ENCODE measurements at regions not wholly inside any gene's neighbourhood (a gene's known extent, or its start where the extent isn't known, plus 50 kb on each side); places are given as distances from the start of the nearest gene placed in this dataset.

DNA sequence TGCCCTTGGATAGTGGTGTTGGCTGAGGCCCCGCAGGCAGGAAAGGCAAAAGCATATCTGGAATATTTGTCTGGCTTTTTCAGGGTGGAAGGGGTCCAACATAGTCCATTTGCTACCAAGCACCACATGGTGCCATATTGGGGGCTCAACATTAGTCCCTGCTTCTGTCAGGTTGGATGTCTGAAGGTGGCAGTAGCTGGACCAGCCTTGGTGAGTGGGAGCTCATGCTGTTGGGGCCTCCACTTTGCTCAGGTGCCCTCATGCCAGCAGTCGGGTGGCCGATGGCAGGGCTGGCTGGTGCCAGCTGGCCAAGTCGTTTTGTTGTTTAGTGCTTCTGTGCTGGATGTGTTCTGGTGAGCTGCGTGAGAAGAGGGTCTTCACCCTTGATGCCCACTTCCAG, 135.3 kb downstream of the PAPOLA start:
- DNase-seq (ENCODE audit: low read depth in 2 of 3, low spot score in 2 of 3) = no peak

DNA sequence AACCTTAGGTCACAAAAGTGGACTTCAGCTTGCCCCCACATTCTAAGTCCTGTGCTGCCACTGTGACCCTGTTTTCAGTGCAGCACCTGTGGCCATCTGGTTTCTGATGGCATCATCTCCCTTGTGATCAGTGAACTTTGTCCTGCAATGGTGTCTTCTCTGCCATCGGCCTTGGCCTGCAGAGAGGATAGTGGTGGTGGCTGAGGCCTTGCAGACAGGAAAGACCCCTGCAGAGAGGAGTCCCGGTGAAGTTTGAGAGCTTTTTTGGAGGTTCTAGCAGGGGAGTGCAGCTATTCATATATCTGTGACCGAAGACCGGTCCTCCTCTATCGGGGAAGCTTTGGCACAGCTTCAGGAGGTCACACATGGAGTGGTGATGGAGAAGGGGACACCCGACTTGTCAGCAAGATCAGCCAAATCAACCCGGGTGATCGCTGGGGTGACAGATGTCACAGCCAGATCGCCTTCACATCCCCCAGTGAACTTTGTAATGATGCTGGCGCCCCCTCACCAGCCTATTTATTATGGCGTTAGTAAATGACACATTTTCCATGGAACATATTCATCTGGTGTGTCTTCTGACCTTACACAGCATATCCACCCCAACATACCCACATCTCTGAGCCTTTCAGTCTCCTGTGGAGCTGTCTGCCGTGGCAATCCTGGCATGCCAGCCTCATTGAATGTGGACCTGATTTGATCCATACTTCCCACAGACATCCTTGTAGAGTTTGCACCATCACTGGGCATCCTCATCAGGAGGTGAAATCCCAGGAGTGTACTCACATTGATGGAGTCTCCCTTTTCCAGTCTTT, 136.1 kb downstream of the PAPOLA start:
- no peak for DNase-seq (ENCODE audit: low read depth in 2 of 3, low spot score in 2 of 3)

- DNase-seq (ENCODE audit: low read depth in 2 of 3, low spot score in 2 of 3) = no peak
Observed at GRCh38 chr14:96639550-96639949, 137.4 kb downstream of the PAPOLA start.

DNA sequence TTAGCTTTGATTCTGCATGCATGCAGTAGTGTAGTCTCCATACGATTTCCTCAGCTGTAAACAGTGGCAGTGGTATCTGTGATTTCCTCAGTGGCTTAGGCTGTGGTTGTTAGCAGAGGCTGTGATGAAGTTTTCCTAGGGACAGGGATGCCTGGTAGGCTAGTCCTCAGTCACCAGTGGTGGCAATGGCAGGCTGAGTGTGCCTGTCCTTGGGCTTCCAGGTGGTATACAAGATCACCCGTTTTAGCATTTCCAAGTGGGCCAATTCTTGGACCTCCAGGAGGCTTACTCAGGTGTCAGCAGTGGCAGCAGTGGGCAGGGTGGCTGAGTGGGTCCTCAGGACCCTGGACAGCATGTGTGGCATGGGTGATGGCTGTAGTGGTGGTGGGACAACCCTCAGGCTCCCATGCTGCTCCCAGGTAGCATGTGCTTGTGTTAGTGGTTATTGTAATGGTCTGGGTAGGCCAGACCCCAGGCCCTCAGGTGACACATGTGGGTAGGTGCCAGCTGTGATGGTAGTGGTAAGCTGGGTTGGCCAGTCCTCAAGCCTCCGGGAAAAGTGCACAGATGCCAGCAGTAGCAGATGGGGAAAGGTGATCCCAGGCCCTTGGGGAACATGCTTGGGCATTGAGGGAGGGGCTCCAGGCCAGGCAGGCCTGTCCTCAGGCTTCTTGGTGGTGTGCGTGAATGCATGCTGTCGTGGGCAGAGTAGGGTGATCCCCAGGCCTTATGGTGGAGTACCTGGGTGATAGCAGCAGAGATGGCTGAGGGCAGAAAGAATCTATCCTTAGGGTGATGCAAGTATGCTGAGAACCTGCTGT, 146.5 kb downstream of the PAPOLA start:
- DNase-seq (ENCODE audit: low read depth in 2 of 3, low spot score in 2 of 3) = no peak

DNA sequence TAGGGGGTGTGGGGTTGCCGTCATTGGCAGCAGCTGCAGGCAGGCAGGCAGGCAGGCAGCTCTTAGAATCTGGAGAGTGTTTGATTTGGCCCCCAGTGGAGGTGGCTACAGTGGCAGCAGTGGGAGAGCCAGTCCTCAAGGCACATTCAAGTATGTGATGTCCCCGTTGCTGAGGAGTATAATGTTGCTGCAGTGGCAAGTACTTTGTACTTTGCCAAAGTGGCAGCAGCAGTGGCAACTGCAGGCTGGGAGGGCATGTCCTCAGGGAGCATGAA, 147.1 kb downstream of the PAPOLA start:
- no peak for DNase-seq (ENCODE audit: low read depth in 2 of 3, low spot score in 2 of 3)

DNA sequence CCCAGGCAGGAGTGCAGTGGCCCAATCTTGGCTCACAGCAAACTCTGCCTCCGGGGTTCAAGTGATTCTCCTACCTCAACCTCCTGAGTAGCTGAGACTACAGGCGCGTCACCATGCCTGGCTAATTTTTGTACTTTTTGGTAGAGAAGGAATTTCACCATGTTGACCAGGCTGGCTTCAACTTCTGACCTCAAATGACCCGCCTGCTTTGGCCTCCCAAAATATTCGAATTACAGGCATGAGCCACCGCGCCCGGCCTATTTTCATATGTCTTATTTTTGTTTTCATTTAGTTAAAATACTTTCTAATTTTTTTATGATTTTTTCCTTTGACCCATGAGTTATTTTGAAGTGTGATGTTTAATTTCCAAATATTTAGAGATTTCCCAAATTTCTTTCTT, 143.6 kb upstream of the VRK1 start:
- no peak for DNase-seq (ENCODE audit: low read depth in 2 of 3, low spot score in 2 of 3)

DNA sequence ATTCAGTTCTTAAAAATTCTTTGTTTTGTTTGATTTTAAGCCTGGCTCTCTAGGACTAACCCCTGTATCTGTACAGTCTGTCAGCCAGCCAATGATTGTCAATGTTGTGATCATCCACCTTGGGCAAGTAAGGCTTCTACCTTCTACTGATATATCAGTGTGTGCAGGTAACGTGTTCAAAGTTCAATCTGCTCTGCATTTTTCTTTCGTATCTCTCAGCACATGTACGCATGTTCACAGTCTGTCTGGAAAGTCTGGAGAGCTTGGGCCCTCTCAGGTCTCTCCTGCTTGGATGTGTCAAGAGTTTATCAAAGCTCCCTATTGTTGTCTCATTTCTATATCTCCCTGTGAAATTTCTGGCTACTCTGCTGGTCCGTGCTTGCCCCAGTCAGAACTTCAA, 138.6 kb upstream of the VRK1 start:
- no peak for DNase-seq (ENCODE audit: low read depth in 2 of 3, low spot score in 2 of 3)

GRCh38 chr14:96660123-96660522, 137.1 kb upstream of the VRK1 start:
- no peak for DNase-seq (ENCODE audit: low read depth in 2 of 3, low spot score in 2 of 3)

GRCh38 chr14:96660667-96661066, 136.5 kb upstream of the VRK1 start:
- DNase-seq (ENCODE audit: low read depth in 2 of 3, low spot score in 2 of 3) = no peak

- no peak for DNase-seq (ENCODE audit: low read depth in 2 of 3, low spot score in 2 of 3)
Observed at GRCh38 chr14:96661244-96661969, 135.8 kb upstream of the VRK1 start.

DNA sequence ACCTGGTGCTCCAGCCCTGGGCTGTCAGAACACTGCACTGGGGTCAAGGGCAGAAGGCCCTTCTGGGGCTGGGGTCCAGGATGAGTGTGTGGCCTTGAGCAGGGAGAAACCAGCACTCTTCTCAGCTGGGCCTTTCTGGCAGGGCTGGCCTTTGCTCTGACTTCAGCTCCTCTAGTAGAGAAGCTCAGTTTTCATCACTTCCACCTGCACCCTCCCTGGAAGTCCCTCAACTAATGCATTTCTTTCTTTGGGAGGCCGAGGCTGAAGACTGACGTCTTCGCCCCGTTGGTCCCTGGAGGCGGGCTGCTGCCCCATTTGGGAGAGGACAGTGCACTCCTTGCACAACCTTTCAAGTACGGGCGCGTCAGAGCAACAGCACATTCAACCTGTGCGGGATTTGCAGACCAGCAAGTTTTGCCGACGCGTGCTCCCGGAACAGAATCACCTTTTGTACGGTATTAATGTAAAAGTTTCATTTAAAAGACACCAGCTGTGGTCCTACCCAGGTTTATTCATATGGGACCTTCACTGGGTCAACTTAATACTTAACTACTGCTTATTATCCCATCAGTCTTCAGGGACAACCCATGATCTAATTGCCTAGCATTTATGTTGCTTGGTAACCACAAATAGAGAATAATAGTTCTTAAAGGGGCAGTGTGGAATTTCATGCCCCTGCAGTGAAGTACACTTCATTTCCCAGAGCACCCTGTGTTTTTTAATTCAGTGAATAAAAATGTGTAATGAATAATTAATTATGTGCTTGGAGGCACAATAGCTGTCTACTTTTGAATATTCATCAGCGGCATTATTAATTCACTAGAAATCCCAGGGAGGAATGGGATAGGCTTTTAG, 134.8 kb upstream of the VRK1 start:
- no peak for DNase-seq (ENCODE audit: low read depth in 2 of 3, low spot score in 2 of 3)

DNA sequence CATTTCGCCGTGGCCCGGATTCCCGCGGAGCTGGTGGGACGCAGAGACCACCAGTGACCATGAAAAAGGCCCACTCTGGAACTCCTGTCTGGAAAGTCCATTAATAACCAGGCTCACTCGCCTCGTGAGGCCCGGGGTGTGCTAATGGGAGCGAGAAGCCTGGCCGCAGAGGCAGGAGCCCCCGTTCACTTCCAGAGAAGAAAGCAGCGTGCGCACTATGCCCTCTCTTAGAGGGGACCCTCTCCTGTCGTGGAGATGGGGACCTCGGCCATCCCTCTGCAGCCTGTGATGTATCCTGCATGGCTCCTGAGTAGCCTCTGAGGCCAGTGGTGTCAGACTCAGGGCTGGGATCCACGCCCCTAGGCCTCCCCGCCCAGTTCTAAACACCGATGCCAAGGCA, 134.1 kb upstream of the VRK1 start:
- no peak for DNase-seq (ENCODE audit: low read depth in 2 of 3, low spot score in 2 of 3)

- no peak for DNase-seq (ENCODE audit: low read depth in 2 of 3, low spot score in 2 of 3)
Observed at GRCh38 chr14:96663491-96664067, 133.6 kb upstream of the VRK1 start.

DNA sequence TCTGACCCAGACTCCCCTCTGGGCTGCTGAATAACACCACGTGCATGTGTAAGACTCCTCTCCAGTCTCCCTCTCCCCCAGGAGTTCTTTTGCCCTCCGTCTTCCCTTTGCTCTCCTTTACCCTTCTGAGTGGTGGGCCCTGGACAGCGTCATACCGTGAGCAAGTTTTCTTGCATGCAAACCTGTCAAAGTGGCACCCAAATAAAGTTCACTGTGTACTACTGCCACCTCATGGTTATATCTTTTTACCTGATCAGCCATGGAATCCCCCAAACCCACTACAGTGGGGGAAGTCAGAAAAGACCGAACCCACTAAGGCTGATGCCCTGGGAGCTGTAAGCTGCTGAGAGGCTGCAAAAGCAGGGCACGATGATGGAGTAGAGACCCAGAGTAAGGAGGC, 131.1 kb upstream of the VRK1 start:
- DNase-seq (ENCODE audit: low read depth in 2 of 3, low spot score in 2 of 3) = no peak

DNA sequence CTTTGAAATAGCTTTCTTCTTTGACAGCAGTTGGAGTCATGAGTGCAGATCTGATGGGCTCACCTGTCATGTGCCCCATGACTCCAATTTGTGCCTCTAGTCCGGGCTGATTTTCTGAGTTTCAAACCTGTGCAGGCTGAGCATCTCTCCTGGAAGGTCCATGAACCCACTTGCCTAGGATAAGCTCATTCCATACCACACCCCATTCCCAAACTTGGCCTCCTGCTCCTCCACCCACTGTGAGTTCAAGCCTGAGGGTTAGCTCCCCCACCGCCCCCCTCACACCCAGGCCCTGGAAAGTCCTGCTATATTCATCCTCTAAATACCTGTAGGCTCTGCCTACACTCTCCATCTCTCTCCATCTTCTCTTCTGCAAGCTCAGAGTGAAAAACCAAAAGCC, 126.8 kb upstream of the VRK1 start:
- DNase-seq (ENCODE audit: low read depth in 2 of 3, low spot score in 2 of 3) = no peak

DNA sequence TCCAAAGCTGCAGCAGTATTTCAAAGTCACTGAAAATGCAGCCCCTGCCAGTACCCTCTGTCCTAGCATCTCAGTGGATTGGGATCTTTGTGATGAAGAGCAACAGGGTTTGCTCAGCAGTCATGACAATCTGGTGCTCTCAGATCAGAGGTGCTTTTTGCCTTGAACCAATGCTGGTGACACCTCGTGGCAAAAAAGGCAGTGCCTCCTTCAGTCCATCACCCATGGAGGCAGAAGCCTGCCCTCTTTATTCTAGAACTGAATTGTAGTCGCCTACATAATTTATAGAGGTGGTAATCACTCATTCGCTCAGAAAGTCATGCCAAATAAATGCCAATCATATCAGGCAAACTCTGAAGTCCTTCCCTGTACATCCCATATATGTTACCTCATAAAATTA, 126.0 kb upstream of the VRK1 start:
- no peak for DNase-seq (ENCODE audit: low read depth in 2 of 3, low spot score in 2 of 3)

- no peak for DNase-seq (ENCODE audit: low read depth in 2 of 3, low spot score in 2 of 3)
Observed at GRCh38 chr14:96673706-96674105, 123.5 kb upstream of the VRK1 start.

GRCh38 chr14:96674121-96674520, 123.1 kb upstream of the VRK1 start:
- no peak for DNase-seq (ENCODE audit: low read depth in 2 of 3, low spot score in 2 of 3)

GRCh38 chr14:96676166-96676565, 121.0 kb upstream of the VRK1 start:
- no peak for DNase-seq (ENCODE audit: low read depth in 2 of 3, low spot score in 2 of 3)

DNA sequence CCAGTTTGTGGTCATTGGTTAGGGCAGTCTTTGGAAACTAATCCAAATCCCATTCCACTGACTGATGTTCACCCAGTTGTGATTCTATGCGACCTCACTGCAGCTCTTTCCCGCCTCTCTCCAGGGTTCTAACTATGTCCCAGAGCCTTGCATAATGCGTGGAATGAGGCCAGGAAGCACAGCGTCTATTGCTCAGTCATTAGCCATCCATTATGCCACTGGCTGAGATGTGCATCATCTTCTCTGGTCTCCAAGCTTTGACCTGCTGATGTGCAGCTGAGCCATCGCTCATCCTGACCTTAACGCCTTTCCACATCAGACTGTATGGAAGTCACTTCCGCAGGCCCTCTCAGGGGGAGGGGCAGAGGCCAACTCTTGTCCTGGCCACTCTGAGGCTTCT, 115.4 kb upstream of the VRK1 start:
- DNase-seq (ENCODE audit: low read depth in 2 of 3, low spot score in 2 of 3) = no peak

DNA sequence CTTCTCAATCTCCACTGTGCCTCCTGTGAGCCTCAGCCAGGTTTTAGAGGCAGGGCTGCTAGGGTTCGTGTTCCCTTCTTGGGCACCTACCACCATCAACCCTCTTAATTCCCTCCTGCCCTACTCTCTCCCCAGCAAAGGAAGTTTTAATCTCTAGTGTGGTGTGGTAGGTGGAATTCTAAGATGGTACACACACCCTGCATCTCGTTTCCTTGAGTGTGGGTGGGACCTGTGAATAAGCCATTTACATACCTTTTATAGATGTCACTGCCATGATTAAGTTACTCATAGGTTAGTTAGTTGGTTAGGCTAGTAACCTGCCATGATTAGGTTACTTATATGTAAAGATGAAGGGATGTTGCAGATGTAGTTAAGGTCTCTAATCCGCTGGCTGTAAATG, 114.8 kb upstream of the VRK1 start:
- DNase-seq (ENCODE audit: low read depth in 2 of 3, low spot score in 2 of 3) = no peak

Measured in activated CD8-positive, alpha-beta memory T cell treated with anti-CD3 and anti-CD28 coated beads for 48 hours (primary cell).